Liver (tissue), 7 donors: ENCODE measurements at regions not wholly inside any gene's neighbourhood (a gene's known extent, or its start where the extent isn't known, plus 50 kb on each side); places are given as distances from the start of the nearest gene placed in this dataset.

ENCODE experiments used
- DNase-seq: peaks from one replicate; pipeline ENCODE4 v3.0.0-alpha.2; 2017; ENCODE audit warnings: low spot score
- H3K27ac ChIP-seq, 2 donors: one replicate each; pipeline ENCODE4 v1.7.0; 2013; ENCODE audit warnings: inconsistent platforms in 2 of 2, low read length in 2 of 2, control low read depth in 1 of 2, low read depth in 1 of 2, mild to moderate bottlenecking in 1 of 2
- H3K27me3 ChIP-seq, 4 donors: one replicate each; pipeline versions ENCODE4 v1.6.1 to v1.7.0; 2013; ENCODE audit warnings: low read length in 3 of 4, inconsistent platforms in 1 of 4, mild to moderate bottlenecking in 1 of 4, moderate library complexity in 1 of 4; ENCODE audit not compliant: control insufficient read depth in 4 of 4, insufficient read depth in 4 of 4
- H3K36me3 ChIP-seq, 4 donors: one replicate each; pipeline versions ENCODE4 v1.6.1 to v1.7.0; 2013; ENCODE audit warnings: low read length in 3 of 4, mild to moderate bottlenecking in 3 of 4, low read depth in 1 of 4, moderate library complexity in 1 of 4; ENCODE audit not compliant: control insufficient read depth in 4 of 4, insufficient read depth in 3 of 4
- H3K4me1 ChIP-seq, 4 donors: one replicate each; pipeline versions ENCODE4 v1.6.1 to v1.7.0; 2013; ENCODE audit warnings: low read length in 3 of 4, mild to moderate bottlenecking in 3 of 4, moderate library complexity in 1 of 4; ENCODE audit not compliant: control insufficient read depth in 4 of 4, insufficient read depth in 4 of 4
- H3K4me3 ChIP-seq, 3 donors: one replicate each; pipeline versions ENCODE4 v1.6.1 to v1.7.0; 2013; ENCODE audit warnings: low read length in 3 of 3, control low read depth in 1 of 3, low read depth in 1 of 3, mild to moderate bottlenecking in 1 of 3
- H3K9ac ChIP-seq, 2 donors: one replicate each; pipeline ENCODE4 v1.7.0; 2013; ENCODE audit warnings: low read length in 2 of 2, mild to moderate bottlenecking in 2 of 2, moderate library complexity in 2 of 2, control low read depth in 1 of 2, low read depth in 1 of 2
- H3K9me3 ChIP-seq, 4 donors: one replicate each; pipeline versions ENCODE4 v1.6.1 to v1.7.0; 2013; ENCODE audit warnings: low read length in 3 of 4; ENCODE audit not compliant: control insufficient read depth in 4 of 4
- ATF3 ChIP-seq: IDR thresholded peaks from 2 replicates; pipeline ENCODE4 v1.6.1; 2016; ENCODE audit warnings: antibody characterized with exemption
- CTCF ChIP-seq: fragments of 150-350 bp; IDR thresholded peaks from 2 replicates; pipeline ENCODE4 v1.5.1; 2017; ENCODE audit warnings: improper control_type of control experiment, low read depth, low read length; ENCODE audit not compliant: missing input control
- EGR1 ChIP-seq, 2 donors: IDR thresholded peaks; 2 replicates each; pipeline ENCODE4 v1.6.1; 2016 to 2018; ENCODE audit warnings: antibody characterized with exemption in 2 of 2, low read depth in 2 of 2
- FOXA1 ChIP-seq: IDR thresholded peaks from 2 replicates; pipeline ENCODE4 v1.6.1; 2016; ENCODE audit warnings: antibody characterized with exemption
- FOXA2 ChIP-seq: IDR thresholded peaks from 2 replicates; pipeline ENCODE4 v1.6.1; 2016; ENCODE audit warnings: antibody characterized with exemption
- GABPA ChIP-seq, 2 donors: IDR thresholded peaks in 1 of 2; conservative IDR thresholded peaks in 1 of 2; 2 replicates each; pipeline ENCODE4 v1.6.1; 2016; ENCODE audit warnings: antibody characterized with exemption in 2 of 2, mild to moderate bottlenecking in 1 of 2, moderate library complexity in 1 of 2
- HNF4G ChIP-seq: IDR thresholded peaks from 2 replicates; pipeline ENCODE4 v1.6.1; 2016; ENCODE audit warnings: antibody characterized with exemption
- JUND ChIP-seq, 2 donors: IDR thresholded peaks; 2 replicates each; pipeline ENCODE4 v1.6.1; 2016; ENCODE audit warnings: antibody characterized with exemption in 2 of 2
- NR2F2 ChIP-seq: IDR thresholded peaks from 2 replicates; pipeline ENCODE4 v1.6.1; 2016; ENCODE audit warnings: antibody characterized with exemption
- TAF1 ChIP-seq: conservative IDR thresholded peaks from 2 replicates; pipeline ENCODE4 v1.6.1; 2016; ENCODE audit warnings: antibody characterized with exemption, mild to moderate bottlenecking
- TF ChIP-seq, protein P1 (sequence below): IDR thresholded peaks from 2 replicates; pipeline ENCODE4 v1.6.1; 2016; ENCODE audit warnings: antibody characterized with exemption
- TF ChIP-seq, protein P2 (sequence below): IDR thresholded peaks from 2 replicates; pipeline ENCODE4 v1.6.1; 2016; ENCODE audit warnings: antibody characterized with exemption, mild to moderate bottlenecking
- donor health status: healthy.
- donor health status: healthy.
- donor health status: healthy.
- donor health status: healthy.

DNA sequence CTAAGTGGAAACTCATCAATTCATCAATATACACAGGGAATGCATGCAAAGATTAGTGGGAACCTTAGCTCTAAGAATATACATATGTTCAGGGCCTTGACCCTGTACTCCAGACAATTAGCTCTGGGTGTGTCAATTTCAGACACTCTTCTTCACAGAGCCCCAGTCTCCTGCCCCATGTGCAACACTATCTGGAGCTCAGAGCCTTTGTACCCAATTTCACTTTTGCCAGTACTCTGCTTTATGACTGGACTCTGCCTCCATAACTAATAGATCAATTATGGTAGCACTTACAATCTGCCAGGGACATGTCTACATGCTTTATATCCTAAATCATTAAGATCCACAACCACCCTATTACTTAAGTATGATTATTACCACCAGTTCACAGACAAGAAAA, 152.5 kb upstream of the PLEKHG7 start:
- TF ChIP-seq CTCF (no peak), ATF3 (no peak), NR2F2 (no peak), FOXA2 (no peak), TAF1 (no peak), EGR1 (IDR thresholded peaks at IDR 0.05; ENCODE audit: low read depth in 2 of 2) (no peak), GABPA (IDR thresholded peaks at IDR 0.05 in 1 of 2, conservative IDR thresholded peaks at IDR 0.05 in 1 of 2) (no peak)
- TF ChIP-seq, protein P1, sequence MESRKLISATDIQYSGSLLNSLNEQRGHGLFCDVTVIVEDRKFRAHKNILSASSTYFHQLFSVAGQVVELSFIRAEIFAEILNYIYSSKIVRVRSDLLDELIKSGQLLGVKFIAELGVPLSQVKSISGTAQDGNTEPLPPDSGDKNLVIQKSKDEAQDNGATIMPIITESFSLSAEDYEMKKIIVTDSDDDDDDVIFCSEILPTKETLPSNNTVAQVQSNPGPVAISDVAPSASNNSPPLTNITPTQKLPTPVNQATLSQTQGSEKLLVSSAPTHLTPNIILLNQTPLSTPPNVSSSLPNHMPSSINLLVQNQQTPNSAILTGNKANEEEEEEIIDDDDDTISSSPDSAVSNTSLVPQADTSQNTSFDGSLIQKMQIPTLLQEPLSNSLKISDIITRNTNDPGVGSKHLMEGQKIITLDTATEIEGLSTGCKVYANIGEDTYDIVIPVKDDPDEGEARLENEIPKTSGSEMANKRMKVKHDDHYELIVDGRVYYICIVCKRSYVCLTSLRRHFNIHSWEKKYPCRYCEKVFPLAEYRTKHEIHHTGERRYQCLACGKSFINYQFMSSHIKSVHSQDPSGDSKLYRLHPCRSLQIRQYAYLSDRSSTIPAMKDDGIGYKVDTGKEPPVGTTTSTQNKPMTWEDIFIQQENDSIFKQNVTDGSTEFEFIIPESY: no peak
- TF ChIP-seq, protein P2, sequence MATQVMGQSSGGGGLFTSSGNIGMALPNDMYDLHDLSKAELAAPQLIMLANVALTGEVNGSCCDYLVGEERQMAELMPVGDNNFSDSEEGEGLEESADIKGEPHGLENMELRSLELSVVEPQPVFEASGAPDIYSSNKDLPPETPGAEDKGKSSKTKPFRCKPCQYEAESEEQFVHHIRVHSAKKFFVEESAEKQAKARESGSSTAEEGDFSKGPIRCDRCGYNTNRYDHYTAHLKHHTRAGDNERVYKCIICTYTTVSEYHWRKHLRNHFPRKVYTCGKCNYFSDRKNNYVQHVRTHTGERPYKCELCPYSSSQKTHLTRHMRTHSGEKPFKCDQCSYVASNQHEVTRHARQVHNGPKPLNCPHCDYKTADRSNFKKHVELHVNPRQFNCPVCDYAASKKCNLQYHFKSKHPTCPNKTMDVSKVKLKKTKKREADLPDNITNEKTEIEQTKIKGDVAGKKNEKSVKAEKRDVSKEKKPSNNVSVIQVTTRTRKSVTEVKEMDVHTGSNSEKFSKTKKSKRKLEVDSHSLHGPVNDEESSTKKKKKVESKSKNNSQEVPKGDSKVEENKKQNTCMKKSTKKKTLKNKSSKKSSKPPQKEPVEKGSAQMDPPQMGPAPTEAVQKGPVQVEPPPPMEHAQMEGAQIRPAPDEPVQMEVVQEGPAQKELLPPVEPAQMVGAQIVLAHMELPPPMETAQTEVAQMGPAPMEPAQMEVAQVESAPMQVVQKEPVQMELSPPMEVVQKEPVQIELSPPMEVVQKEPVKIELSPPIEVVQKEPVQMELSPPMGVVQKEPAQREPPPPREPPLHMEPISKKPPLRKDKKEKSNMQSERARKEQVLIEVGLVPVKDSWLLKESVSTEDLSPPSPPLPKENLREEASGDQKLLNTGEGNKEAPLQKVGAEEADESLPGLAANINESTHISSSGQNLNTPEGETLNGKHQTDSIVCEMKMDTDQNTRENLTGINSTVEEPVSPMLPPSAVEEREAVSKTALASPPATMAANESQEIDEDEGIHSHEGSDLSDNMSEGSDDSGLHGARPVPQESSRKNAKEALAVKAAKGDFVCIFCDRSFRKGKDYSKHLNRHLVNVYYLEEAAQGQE: no peak
- H3K27me3 ChIP-seq: no peaks in the 10 kb centered on the region
- no peak overlapping the region for H3K27ac ChIP-seq
- no peak overlapping the region for H3K4me3 ChIP-seq
- H3K9me3 ChIP-seq: no peaks in the 10 kb centered on the region
- H3K36me3 ChIP-seq: no peaks in the 10 kb centered on the region
- H3K9ac ChIP-seq: no peak overlapping the region
- no peak for DNase-seq
- peaks cover 5 to 38% (median 31%) of the 10 kb centered on the region in 4 donors for H3K4me1 ChIP-seq

- Histone ChIP-seq H3K9ac (no peak overlapping the region), H3K9me3 (no peaks in the 10 kb centered on the region), H3K27ac (no peak overlapping the region), H3K4me1 (peaks cover 7 to 38% (median 32%) of the 10 kb centered on the region in 4 donors), H3K4me3 (no peak overlapping the region), H3K27me3 (no peaks in the 10 kb centered on the region), H3K36me3 (no peaks in the 10 kb centered on the region)
- TF ChIP-seq HNF4G (no peak), NR2F2 (no peak), EGR1 (IDR thresholded peaks at IDR 0.05; ENCODE audit: low read depth in 2 of 2) (no peak), FOXA2 (no peak), JUND (IDR thresholded peaks at IDR 0.05) (no peak), ATF3 (no peak), FOXA1 (no peak)
- no peak for DNase-seq
Measured at GRCh38 chr12:92549516-92549915, 153.3 kb upstream of the PLEKHG7 start.
